NAMALWA (cell line): ENCODE measurements at regions not wholly inside any gene's neighbourhood (a gene's known extent, or its start where the extent isn't known, plus 50 kb on each side); places are given as distances from the start of the nearest gene placed in this dataset.
A peak's percentile ranks its signal among the peaks of the same experiment; 100 is the strongest.
"Not testable (repeated sequence)": the region's sequence is repeated elsewhere in the genome, so short reads cannot be mapped to it uniquely, and the experiment has no call there.

ENCODE experiments used
- DNase-seq: peaks from one replicate; pipeline ENCODE4 v3.0.0-alpha.2; 2015; ENCODE audit warnings: low spot score

DNA sequence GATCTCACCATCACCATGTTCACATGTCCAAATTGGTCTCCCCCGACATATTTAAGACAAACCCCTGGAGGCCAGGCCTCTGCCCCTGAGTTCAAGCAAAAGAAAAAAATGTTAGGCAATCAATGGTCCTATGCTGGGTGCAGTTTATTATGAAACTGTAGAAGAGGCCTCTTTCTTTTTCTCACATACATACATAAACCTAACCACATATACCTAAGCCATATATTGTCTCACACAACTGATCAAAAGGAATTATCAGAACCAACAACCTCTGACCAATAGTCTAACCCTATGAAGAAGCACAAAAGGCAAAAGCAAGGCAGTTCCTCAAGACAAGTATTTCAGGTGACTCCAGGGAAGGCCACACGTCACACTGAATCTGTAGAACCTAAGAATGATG is 49.9 kb downstream of the ILRUN start:
- no peak for DNase-seq

DNA sequence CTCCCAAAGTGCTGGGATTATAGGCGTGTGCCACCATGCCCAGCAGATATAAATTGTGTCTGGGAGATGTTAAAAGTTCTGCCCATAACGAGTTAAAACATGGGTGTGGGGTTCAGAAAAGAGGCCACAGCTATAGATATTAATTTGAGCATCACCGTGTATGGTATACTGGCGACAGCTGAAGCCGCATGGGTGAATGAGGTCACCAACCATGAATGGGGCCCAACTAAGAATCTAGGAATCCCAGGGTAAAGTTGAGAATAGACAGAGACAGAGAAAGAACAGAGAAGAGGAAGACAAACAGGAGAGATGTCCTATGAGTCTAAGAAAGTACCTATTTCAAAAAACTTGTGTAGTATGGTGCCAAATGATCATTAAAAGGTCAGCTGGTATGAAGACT is 50.9 kb downstream of the ILRUN start:
- no peak for DNase-seq

DNA sequence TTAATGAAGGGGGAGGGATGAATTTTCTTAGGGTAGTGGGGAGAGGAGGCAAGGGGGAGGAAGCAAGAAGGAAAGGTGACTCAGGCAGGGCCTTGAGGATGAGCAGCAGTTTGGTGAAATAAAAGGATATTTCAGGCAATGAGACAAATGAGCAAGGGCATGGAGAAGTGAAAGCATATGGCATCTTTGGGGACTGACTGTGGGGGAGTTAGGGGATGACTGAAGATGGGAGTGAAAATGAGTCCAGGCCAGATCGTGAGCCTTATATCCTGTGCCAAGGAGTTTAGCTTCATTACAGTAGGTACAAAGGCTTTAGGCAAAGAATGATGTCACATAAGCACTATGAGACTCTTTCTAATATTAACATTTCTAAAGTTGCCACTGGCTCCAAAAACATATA is 51.9 kb downstream of the ILRUN start:
- no peak for DNase-seq

DNA sequence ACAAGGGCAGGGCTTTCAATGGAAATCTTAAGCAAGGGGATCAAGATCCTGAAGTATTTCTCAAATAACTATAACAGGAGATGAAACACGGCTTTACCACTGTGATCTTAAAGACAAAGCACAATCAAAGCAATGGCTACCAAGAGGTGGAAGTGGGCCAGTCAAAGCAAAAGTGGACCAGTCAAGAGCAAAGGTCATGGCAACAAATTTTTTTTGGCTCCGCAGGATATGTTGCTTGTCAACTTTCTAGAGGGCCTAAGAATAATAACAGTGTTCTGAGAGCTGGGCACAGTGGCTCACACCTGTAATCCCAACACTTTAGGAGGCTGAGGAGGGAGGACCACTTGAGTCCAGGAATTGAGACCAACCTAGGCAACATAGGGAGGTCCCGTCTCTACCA is 54.1 kb downstream of the ILRUN start:
- DNase-seq, result no peak

DNA sequence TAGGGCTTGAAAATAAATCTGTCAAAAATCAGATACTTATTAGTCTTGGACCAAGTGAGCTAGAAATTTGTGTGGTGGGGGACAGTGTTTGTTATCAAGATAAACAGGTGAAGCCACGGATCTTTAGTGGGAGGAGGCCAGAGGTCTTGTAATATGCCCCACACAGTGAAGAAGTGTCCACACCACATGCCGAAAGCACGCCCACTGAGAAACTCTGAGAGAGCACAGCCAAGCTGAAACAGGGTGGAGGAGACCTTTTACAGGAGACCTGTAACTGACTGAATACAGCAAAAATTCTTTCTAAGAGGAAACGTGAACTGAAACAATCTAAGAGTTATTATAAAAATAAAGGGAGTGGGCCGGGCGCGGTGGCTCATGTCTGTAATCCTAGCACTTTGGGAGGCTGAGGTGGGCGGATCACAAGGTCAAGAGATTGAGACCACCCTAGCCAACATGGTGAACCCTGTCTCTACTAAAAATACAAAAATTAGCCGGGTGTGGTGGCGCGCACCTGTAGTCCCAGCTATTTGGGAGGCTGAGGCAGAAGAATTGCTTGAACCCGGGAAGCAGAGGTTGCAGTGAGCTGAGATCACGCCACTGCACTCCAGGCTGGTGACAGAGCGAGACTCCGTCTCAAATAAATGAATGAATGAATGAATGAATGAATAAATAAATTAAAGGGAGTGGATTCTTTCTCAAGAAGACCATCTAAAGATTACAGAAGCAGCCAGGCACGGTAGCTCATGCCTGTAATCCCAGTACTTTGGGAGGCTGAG is 56.3 kb downstream of the ILRUN start:
- not testable (repeated sequence) for DNase-seq

DNA sequence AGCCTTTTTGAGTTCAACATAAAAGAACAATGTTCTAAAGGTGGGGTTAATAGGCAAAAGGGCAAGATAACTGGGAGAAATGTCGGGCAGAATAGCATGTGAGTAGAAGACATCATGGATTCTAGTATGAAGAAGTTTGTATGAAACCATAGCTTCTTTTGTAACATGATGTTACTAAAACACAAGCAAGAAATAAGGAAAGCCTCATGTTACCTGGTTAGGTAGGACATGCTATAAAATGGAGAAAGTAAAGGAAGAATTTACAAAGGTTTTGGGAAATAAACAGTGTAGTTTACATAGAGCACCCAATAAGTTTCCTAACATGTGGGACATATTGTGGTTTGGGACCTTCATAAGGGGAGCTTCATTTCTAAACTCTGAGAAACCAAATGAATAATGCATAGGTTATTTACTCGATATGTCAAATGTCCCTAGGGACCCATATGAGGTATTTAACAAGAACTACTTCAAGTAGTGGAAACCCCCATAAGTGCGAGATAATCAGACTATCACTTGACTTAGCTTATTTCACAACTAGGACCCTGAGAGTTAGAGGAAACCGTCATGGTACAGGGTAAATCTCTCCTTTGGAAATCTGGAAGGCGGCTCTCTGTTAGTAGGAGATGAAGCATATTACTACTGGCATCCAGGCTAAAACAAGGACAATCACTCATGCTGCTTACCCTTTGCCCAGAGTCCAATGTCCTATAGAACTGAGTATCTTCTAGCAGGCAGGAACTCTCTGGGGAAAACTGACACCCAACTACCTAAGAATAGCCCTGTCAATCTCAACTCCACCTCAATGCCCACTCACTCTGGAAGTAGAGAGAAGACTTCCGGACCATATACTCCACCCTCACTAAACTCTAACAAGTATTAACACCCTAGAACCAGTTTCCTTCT is 57.5 kb downstream of the ILRUN start:
- DNase-seq, result peak; percentile 26

DNA sequence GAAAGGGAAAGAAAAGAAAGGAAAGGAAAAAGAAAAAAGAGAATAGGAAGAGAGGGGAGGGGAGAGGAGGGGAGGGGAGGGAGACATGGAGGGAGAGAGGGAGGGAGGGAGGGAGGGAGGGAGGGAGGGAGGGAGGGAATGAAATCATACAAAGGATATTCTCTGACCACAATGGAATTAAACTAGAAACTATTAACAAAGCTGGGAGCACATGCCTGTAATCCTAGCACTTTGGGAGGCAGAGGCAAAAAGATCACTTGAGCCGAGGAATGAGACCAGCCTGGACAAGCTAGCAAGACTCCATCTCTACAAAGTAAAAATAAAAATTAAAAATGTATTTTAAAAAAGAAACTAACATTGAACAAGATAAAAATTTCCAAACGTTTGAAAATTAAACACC is 62.8 kb downstream of the ILRUN start:
- no peak for DNase-seq

DNA sequence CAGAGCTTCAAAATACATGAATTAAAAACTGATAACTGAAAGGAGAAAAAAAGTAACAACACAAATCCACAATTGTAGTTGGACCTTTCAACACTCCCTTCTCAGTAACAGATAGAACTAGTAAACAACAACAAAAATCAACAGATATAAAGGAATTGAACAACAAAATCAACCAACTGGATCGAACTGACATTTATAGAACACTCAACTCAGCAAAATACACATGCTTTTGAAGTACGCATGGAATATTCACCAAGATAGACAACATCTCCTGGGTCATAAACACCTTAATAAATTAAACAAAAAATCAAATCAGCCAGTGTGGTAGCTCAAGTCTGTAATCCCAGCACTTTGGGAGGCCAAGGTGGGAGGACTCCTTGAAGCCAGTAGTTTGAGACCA is 63.3 kb downstream of the ILRUN start:
- no peak for DNase-seq

DNA sequence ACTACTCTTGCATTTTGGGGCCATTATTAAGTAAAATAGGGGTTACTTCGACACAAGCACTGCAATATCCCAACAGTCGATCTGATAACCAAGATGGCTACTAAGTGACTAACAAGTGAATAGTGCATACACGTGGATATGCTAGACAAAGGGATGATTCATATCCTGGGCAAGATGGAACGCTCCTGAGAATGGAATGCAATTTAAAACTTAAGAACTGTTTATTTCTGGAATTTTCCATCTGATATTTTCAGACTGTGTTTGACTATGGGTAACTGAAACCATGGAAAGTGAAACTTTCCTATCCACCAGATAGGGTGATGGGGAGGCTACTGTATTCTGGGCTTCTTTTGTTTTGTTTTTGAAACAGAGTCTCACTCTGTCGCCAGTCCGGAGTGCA is 66.5 kb downstream of the ILRUN start:
- no peak for DNase-seq

DNA sequence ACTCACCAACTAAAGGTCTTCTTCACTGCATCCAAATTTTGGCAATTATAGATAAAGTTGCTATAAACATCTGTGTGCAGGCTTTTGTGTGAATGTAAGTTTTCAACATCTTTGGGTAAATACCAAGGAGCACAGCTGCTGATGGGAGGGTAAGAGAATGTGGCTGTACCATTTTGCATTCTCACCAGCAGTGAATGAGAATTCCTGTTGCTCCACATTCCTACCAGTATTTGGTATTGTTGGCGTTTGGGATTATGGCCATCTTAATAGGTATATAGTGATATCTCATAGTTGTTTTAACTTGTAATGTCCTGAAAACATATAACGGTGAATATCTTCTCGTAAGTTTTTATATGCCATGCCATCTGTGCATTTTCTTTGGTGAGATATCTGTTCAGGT is 69.3 kb downstream of the ILRUN start:
- no peak for DNase-seq

DNA sequence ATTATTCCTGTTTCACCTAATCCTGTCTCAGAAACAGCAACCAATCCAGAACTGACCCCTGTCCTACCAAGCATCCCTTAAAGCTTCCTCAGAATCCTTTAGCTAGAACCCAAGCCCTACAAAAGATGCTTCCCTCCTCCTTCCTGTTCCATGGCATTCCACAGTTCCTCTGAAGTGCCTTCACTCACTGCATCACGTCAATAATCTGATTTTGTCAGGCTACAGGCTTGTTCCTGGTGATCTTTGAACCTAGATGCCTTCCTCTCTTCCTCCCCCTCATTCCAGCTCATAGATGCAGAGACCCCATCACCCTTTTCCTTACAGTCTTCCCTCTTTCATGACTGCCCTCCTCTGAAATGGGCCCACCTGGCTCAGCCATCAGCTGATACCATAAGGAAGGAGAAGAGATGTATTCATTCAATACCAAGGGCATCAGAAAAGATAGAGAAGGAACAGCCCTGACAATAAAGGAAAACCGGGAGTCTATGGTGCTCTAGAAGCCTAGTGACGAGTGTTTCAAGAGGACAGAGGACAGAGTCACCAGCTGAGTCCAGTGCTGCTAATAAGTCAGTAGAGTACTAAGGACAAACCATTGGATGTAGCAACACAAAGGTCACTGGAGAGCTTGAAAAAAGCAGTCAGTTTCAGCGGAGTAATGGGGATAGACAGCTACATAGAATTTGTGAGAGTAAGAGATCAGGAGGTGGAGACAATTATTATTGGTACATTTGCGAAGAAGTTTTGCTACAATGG is 62.5 kb upstream of the SPDEF start:
- no peak for DNase-seq

DNA sequence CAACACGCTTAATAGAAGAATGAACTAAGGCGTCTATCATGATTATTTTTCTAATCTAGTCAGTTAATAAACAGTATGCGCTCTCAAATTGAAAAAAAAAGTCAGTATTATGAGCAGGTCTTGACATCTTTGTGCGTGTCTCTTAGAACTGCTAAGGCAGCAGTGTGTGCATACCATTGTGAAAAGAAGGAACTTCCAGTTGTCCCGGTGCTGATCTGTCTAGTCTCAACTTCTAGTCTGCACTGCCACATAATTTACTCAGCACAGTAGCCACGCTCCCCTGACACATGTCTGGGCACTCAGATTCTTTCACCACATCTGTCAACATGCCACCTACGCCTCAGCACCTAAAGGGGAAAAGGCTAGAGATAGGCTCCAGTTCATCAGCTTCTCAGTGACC is 61.1 kb upstream of the SPDEF start:
- no peak for DNase-seq

DNA sequence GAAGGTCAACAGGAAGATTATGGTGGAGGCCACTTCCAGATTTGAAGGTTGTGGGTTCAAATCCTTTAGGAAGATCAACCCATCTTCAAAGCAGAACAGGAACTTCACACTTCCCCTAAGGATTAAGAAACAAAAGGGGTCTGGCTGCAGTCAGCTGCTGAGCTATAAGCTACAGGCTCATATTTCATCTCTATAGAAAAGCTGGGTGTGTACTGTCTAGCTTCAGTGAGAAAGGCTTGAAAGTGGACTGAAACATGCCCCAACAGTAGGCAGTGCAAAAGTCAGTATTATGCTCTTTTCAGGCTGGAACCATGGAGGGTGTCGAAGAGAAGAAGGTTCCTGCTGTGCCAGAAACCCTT is 60.1 kb upstream of the SPDEF start:
- DNase-seq, result no peak

DNA sequence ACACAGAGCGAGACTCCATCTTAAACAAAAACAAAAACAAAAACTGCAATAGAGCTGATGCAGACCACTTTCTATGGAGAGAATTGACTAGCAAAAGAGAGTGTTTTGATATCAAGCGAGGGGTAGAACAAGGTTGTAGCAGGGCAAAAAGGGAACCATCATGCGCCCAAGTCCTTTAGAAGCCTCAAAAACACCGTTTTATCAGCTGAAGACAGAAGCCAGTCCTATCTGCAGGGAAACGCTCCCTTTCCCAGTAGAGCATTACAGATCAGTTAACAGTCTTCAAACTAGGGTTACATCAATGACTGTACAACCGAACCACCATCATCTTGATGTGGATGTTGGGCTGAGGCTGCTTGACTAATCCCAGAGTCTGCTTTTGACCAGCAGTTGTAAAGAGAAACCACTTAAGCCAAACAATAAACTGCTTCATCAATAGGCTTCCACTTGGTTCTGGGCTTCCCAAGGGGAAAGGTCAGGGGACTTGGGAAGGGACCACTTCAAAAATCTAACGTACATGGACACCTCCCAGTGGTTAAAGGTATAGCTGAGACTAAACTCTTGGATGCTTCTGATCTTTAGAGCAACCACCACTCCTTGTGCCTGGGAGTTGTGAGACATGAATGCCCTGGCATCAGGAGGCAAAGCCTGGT is 59.6 kb upstream of the SPDEF start:
- DNase-seq, result no peak

DNA sequence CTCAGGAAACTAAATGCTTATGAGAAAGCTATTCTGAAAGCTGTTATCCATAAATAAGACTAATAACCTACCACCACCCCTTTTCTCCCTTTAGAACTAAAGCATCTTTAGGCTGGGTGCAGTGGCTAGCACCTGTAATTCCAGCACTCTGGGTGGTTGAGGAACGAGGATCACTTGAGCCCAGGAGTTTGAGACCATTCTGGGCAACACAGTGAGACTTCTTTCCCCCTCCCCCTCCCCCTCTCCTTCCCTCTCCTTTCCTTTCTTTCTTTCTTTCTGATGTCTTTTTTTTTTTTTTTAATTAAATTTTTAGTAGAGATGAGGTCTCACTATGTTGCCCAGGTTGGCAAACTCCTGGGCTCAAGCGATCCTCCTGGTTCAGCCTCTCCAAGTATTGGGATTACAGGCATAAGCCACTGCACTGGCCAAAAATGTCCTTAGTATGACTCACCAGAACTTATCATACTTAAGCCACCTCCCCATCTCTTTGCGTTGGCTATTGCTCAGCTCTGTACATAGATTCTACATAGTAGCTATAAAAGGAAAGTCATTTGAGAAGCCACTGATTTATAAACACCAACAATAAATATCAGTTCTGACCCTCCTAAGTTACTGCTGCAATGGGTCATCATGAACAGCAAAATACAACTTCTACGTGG is 54.8 kb upstream of the SPDEF start:
- no peak for DNase-seq

DNA sequence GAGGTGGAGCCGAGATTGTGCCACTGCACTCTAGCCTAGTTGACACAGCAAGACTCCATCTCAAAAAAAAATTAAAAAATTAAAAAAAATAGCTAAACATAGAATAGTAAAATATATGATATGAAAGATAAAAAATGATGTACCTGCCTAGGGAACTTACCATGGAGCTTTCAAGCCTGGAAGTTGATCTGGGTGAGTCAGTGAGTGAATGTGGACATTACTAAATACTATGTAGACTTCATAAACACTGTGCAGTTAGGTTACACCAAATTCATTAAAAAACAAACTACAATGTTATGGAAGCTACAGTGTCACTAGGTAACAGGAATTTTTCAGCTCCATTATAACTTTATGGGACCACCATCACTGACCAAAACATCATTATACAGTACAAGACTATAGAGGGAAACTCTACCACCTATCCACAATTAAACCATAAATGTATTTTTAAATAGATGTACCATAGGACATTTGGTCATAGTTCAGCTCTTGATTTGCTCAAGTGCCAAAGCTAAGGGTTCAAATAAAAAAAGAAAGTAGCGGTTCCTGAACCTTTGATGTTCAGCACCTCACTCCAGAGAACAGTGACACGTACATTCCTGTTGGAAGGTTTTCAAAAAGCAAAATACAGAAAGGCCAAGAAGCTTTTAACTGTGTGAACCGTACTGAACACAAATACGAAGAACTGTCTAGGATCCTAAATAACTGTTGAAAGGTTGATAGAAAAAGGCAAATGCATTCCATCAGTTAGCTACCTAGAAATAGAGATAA is 52.4 kb upstream of the SPDEF start:
- no peak for DNase-seq

DNA sequence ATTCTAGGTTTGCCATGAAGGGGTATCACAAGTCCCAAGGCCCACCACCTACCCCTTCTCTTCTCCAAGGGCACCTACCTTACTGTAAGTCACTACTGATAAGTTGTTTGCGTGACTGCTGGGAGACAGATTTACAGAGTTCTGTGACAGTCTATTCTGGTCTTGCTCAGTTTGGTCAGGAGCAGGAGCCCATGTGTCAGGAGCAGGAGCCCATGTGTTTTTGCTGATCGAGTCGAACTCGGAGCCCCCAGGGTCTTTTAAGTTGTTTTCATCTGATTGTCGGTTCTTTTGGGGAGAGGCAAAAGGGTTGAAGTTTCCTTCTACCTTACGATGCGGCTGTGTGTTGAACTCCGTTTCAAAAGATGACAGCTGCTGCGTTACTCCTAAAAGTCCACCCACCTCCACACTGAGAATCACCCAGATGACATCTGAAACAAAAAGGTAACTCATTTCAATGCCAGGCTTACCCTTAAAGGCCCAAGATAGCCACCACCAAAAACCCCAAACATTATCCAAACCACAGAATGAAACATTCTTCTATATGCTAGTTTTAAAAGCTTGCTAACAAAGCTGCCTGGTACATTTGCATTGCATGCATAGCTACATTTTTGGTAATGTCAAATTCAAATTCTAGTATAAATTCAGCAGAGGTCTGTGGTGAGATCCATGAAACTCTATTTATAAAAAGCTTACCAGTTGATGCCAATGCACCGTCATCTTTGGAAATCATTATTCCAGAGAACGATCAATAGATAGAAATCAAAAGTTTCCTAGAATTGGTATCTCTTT is 50.5 kb upstream of the SPDEF start:
- DNase-seq, result no peak
